GM18909 (cell line): ENCODE measurements at regions not wholly inside any gene's neighbourhood (a gene's known extent, or its start where the extent isn't known, plus 50 kb on each side); places are given as distances from the start of the nearest gene placed in this dataset.
"Not testable (repeated sequence)": the region's sequence is repeated elsewhere in the genome, so short reads cannot be mapped to it uniquely, and the experiment has no call there.

Experiments
- ATAC-seq: cut with Tn5 transposase; IDR thresholded peaks from one replicate; pipeline ENCODE4 v1.9.1; 2021; ENCODE audit warnings: mild to moderate bottlenecking; ENCODE audit not compliant: unreplicated experiment, poor library complexity

DNA sequence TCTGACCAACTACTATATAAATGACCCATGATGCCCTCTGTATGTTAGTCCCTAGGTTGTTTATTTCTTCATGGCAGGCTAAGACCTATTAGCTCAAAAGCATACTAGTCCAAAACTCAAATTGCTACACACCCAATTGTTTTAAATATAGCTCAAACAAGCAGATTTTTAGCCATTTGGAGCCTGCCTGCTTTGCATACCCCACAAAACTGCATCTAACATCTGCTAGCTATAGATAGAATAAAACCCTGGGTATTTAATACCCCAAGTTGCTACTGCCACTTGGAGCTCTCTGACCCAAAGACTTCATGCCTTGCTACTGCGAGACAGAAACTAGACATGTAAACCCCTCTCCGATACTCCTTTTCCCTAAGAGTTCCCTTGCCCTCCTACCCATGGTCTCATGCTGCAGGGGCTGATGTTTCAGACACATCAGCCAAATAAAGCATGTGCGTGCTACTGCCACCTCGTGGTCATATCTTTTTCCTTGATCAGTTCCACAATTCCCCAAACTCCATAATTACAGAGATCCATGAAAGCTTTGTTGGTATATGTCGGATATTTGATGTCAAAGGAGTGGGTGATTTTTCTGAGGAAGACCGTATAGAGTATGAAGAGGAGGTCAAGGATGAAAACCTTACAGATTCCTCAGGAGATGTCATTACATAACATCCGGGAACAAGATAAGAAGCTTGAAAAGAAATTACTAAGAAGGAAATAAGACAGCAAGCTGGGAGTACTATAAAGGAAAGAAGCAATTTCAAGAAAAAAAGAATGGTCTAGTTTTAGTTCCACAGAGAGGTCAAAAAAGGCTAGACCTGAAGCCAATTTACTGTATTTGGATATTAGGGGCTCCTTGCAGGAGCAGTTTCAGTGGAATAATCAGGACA, 386.6 kb downstream of the SH2D4B start:
- peak; percentile 74 for ATAC-seq

DNA sequence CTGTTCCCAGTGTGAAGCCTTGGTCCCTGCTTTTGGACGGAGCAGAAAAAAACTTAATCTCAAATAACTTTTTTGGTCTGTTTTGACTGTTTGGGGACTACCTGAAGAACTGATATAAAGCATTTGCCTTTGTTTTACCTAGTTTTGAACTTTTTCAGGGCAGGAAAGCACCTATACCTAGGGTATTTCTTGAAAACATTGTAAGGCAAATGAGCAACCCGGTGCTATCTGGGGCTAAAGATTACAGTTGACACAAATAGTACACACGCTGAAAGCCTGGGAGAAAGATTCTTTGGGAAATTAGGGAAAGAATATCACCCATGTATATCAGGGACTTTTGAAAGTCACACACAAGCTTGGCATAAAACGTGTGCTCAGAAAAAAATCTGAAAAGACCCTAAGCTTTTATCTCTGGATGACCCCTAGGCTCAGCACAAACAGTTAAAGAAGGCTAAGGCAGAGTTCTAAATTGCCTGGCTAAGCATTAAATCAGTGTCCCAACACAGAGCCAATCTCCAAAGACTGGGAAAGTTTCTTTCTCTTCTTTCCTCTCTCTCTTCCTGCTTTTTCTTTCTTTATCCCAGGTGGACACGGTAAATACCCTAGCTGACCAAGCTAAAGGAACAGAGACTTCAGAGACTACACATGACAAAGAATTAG, 389.8 kb downstream of the SH2D4B start:
- no peak for ATAC-seq

DNA sequence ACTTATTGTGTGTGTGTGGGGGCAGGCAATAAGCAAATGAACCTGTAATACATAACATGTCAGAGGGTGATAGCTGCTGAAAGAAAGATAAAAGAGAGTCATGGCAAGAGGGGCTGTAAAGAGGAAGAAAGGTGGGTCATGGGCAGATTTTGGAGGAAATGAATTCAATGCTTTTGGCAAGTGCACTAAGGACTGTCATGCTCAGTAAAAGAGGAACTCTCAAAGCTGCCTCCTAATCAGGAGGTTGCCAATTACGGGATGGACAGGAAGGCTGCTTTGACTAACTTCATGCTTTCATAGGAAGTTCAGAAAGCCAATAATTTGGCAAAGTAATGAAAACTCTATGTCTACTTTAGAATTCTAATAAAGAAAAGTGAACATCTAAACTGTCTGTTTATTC, 401.2 kb downstream of the SH2D4B start:
- no peak for ATAC-seq

DNA sequence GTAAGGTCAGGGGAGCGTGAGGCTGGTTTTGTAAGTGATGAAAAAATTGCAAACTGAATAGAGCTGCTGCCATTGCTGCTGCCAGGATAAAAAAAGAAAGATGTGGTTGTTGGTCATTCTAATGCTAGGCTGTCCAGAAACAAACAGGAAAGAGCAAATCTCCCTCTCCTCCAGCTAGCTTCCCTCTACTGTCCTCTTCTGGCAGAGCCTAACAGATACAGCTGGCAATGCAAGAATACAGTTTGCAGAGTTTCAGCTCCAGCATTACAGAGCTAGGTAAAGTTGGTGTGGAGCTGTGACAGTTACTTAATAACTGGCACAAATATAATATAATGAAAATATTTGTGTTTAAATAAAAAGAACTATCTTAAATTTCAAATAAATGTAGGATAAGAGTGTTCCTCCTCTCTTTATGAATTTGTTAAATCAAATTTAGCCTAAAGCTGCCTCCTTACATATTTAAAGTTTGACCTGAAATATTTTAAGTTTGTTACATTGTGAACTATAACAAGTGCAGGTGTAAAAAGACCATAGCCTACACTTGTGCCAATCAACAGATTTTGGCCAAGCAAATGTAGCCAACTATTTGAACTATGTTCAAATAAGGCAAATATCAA, 407.7 kb downstream of the SH2D4B start:
- ATAC-seq, result peak; percentile 87

DNA sequence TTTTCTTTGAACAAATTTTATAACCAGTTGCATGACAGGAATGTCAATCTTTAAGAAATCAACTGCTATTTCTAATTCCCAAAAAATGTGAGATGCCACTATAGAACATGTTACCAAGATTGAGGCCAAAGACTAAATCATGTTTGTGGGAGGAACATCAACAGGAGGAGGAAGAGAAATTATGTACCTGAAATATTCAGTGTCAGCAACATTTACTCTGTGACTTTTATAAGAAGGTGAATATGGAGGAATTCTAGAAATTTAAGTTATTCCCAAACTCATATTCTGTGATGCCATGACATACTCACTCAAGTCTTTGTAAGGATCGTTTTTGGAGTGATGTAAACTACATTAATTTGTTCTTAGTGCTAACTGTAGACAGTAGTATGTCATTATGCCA, 408.4 kb downstream of the SH2D4B start:
- no peak for ATAC-seq

DNA sequence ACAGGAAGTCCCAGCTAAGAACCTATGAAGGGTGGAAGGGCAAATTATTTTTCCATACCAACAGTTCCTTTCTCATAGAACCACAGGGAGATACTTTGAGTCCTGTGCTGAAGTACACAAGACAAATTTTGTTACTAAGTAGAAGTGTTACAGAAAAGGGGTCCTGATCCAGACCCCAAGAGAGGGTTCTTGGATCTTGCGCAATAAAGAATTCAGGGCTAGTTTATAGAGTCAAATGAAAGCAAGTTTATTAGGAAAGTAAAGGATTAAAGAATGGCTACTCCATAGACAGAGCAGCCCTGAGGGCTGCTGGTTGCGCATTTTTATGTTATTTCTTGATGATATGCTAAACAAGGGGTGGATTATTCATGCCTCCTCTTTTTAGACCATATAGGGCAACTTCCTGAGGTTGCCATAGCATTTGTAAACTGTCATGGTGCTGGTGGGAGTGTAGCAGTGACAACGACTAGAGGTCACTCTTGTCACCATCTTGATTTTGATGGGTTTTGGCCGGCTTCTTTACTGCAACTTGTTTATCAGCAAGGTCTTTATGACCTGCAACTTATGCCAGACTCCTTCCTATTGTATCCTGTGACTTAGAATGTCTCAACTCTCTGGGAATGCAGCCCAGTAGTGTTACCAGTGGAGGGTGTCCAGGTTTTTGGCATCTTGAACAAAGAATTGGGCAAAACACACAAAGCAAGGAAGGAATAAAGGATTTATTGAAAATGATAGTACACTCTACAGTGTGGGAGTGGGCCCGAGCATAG, 409.4 kb downstream of the SH2D4B start:
- no peak for ATAC-seq

DNA sequence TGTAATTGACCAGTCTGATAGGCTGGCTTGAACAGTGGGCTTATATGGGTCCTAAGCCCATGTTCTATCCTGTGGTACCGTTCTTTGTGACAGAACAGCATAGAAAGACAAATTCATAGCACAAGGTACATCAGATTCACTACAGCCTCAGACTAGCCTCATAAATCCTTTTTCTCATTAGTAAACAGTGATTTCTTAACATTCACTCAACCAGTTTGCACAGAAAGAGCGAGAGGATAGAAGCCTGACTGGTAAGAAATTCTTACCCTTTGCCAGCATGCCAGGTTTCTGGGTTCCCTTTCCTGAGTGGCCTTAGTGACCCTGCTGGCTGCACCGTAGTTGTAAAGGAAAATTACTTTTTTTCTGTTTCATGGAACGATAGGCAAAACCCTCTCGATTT, 412.1 kb downstream of the SH2D4B start:
- no peak for ATAC-seq

DNA sequence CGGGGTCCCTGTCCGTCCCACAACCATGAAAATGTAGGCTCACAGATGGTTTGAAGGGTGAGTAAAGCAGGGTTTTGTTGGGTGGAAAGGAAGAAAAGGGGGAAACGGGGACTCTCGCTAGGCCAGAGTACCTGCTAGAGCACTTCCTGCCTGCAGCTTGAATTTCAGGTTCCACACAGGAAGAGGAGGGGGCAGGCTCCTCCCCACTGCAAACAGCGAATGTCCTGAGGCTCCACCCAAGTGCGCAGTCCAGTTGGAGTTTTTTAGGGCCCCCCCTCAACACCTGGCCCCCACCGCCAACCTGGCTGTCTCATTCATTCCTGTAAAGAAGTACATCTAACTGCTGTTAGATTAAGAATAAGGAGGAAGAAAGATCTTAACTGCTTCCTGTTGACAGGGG, 414.7 kb downstream of the SH2D4B start:
- ATAC-seq, result no peak

DNA sequence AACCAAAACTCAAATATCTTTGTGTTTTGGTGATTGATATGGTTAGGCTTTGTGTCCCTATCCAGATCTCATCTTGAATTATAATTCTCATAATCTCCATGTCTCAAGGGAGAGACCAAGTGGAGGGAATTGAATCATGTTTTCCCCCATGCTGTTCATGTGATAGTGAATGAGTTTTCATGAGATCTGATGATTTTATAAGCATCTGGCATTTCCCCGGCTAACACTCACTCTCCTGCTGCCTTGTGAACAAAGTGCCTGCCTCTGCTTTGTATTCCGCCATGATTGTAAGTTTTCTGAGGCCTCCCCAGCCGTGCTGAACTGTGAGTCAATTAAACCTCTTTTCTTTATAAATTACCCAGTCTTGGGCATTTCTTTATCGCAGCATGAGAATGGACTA, 419.5 kb downstream of the SH2D4B start:
- no peak for ATAC-seq

DNA sequence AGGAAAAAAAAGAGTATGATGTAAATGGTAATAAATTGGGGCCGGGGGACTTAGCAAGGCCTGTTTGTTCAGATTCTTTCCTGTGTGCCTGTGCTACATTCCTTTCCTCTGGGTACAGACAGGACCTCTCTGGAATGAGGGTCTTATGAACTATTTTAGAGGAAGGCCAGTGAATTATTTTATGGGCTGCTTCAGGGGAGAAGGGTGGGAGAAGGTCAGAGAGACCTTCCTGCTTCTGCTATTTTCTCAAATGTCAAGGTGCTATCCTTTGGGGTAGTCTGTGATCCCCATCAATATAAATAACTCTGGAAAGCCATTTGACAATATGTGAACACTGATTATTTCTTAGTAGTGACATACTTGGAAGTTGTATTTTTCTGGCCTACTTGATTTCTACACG, 426.5 kb downstream of the SH2D4B start:
- ATAC-seq, result no peak

DNA sequence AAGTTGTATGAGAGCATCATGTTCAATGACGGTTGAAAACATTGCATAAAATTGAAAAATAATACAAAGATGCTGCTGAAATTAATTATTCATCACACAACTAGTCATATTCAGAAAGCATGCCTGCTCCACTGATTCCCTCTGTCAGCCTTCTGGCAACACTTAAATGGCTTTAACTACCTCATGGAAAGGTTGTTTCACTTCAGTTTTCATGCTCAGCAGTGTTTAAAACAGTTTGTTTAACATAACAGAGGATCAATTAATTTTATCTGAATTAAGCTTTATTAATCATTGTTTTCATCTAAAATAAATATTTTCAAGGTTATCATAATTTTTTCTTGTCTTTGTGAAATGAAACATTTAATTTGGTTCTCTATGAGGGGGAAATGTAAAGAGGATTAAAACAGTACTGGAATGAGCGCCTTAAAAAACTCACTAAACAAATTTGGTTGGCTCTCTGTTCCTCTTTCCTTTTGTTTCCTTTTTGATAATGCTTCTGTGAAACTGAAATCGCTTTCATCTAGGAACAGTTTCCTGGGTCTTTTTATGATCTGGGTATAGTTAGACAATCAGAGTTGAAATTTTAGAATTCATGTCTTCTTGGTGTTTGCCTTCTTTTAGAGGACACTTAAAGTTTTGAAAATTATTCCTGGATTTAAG, 427.4 kb downstream of the SH2D4B start:
- ATAC-seq, result peak; percentile 70

DNA sequence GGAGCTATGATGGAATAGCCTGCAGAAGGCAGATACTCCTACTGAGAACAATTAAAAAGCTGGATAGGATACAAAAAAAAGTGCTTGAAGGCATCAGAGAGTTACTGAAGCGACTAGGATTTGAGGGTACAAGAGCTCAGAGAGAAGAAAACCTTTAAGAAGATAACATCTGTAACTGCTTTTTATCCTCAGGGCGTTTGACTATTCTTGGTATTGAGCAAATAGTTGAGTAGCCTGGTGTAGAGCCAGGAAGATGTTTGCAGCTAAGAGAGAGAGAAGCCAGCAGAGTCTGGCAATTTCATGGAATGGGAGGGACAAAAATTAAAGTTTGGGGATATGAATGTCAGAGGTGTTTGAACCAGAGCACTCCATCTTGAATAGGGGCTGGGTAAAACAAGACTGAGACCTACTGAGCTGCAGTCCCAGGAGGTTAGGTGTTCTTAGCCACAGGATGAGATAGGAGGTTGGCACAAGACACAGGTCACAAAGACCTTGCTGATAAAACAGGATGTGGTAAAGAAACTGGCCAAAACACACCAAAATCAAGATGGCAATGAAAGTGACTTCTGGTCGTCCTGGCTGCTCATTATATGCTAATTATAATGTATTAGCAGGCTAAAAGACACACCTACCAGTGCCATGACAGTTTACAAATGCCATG, 428.8 kb downstream of the SH2D4B start:
- peak; percentile 40 for ATAC-seq

DNA sequence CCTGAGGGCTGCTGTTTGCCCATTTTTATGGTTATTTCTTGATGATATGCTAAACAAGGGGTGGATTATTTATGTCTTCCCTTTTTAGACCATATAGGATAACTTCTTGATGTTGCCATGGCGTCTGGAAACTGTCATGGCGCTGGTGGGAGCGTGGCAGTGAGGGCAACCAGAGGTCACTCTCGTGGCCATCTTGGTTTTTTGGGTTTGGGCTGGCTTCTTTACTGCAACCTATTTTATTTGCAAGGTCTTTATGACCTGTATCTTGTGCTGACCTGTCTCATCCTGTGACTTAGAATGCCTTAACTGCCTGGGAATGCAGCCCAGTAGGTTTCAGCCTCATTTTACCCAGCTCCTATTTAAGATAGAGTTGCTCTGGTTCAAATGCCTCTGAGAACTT, 429.7 kb downstream of the SH2D4B start:
- ATAC-seq, result not testable (repeated sequence)

DNA sequence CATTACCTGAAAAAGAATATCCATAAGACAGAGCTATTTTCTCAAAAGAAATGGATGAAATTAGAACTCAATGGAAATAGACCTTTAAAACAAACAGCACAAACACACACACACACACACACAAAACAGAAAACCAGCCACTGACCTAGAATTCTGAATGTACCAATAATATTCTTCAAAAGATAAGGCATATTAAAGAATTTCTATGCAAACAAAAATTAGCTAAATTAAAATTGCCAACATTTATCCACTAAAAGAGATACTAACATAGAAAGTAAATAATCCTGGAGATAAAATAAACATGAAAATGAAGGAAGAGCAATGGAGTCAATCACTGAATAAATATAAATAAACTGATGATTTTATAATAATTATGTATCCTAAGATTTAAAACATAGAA, 431.2 kb downstream of the SH2D4B start:
- no peak for ATAC-seq

DNA sequence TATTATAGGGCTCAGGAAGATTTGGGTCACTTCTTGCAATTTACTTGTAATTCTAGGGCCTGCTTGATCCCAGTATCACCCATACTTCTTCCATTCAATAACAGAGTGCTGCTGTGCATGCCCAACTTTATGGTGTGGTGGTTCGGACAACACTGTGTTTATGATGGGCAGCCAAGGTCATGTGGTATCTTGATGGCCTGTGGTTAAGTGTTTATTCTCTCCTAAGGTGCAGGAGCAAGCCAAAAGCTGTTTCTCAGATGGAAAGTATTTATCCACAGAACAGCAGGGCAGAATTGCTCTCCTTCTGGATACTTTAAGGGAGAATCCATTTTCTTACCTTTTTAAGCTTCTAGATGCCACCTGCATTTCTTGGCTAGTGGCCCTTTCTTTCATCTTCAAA, 433.8 kb downstream of the SH2D4B start:
- ATAC-seq, result no peak

DNA sequence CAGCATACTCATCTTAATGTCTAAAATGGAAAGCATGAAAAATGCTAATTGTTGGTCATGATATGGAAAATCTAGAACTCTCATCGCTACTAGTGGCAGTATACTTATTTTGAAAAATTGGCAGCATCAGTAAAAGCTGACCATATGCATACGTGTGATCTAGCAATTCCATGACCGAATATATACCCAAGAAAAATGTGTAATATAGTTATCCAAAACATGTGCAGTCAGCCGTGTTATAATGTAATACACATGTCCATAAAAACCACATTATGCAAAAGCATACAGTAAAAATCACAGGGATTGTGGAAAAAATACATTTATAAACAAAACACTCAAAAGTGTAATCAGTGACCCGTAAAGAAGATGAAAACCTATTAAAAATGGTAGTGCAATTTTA, 439.0 kb downstream of the SH2D4B start:
- ATAC-seq, result no peak

DNA sequence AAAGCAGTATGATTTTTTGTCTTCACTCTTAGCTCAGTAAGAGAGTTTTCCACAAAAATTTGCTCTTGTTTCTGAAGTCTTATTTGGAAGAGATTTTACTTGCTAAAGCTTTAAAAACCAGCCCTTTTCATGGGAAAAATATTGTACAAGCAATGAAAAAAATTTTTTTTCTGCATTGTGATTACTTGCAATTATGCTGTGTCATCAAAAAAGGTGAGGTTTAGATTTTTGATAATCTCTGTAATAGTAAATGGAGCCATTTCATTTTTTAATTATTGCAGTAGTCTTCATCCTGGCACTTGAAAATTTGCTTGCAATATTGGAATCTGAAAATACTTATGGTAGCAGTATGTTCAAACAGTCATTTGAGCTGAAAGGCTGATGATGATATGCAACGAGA, 447.4 kb downstream of the SH2D4B start:
- ATAC-seq, result no peak

DNA sequence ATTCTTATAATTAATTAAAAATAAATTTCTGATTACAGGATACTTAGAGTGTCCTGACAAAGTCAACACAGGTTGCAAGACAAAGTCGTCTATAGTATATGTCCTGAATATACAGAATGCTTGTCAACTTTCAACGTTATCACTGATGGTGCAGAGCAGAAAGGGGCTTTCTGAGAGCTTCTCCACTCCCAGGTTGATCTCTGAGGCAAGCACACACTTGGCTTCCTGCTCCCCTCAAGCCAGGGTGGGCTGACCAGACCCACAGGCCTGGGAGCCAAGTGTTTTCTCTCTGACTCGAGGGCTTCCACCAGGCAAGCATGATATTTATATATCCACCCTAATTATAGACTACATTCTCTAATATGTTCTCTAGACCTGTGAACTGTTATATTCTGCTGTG, 448.9 kb downstream of the SH2D4B start:
- no peak for ATAC-seq

DNA sequence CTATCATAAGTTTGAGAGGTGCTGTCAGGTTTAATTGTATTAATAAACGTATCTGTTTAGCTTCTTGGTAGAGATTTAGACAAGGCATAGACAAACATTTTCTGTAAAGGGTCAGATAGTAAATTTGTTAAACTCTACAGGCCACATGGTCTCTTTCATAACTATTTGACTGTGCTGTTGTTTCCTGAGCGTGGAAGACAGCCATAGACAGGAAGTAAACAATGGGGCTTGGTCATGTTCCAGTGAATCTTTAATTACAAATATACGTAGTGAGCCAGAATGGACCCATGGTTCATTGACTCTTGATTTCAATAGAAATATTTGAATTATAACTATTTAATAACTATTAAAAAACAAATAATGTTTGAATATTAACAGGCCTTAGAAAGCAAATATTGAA, 451.1 kb downstream of the SH2D4B start:
- ATAC-seq, result peak; percentile 76
